Brain microvascular endothelial cell (primary cell): ENCODE measurements at regions not wholly inside any gene's neighbourhood (a gene's known extent, or its start where the extent isn't known, plus 50 kb on each side); places are given as distances from the start of the nearest gene placed in this dataset.

Source experiments
- DNase-seq: peaks from one replicate; pipeline ENCODE4 v3.0.0-alpha.2; 2020
- H3K27ac ChIP-seq: fragments of 250-450 bp; sonication (Bioruptor Pico); 2 replicates; pipeline ENCODE4 v1.5.1; 2020; ENCODE audit warnings: mild to moderate bottlenecking, moderate library complexity
- H3K27me3 ChIP-seq: fragments of 250-450 bp; sonication (Bioruptor Pico); replicated peaks from 2 replicates; pipeline ENCODE4 v1.5.1; 2020; ENCODE audit warnings: mild to moderate bottlenecking
- H3K36me3 ChIP-seq: fragments of 250-450 bp; sonication (Bioruptor Pico); replicated peaks from 2 replicates; pipeline ENCODE4 v1.5.1; 2020; ENCODE audit warnings: mild to moderate bottlenecking
- H3K4me3 ChIP-seq: 2 replicates; pipeline ENCODE4 v1.5.1; 2011; ENCODE audit warnings: low read depth, mild to moderate bottlenecking, control low read depth, low read length, moderate library complexity
- CTCF ChIP-seq: IDR thresholded peaks from 2 replicates; pipeline ENCODE4 v1.5.1; 2011; ENCODE audit warnings: low read depth, mild to moderate bottlenecking, moderate library complexity, low read length, control low read depth, inconsistent platforms; ENCODE audit errors: missing control alignments
- in situ Hi-C: cut with HindIII; loops from 2 replicates; pipeline ENCODE4 v1.10.0; 2017; ENCODE audit warnings: low sequenced_read_pairs, low pct_ligation_motif_present

- Histone ChIP-seq H3K27me3 (no peaks in the 10 kb centered on the region), H3K36me3 (no peaks in the 10 kb centered on the region), H3K4me3 (no peak overlapping the region), H3K27ac (no peak overlapping the region)
- no peak for DNase-seq
- in situ Hi-C loops: no loop called here
- no peak for TF ChIP-seq CTCF
Measured at GRCh38 chr10:107502229-107502985, 337.9 kb upstream of the SORCS1 start.

- TF ChIP-seq CTCF: no peak
- no peaks in the 10 kb centered on the region for H3K27me3 ChIP-seq
- no peak overlapping the region for H3K27ac ChIP-seq
- no peak overlapping the region for H3K4me3 ChIP-seq
- H3K36me3 ChIP-seq: no peaks in the 10 kb centered on the region
- DNase-seq: no peak
- in situ Hi-C loops: no loop called here
Measured at GRCh38 chr10:107498983-107499382, 334.5 kb upstream of the SORCS1 start.

- H3K4me3 ChIP-seq: no peak overlapping the region
- no peak for TF ChIP-seq CTCF
- no peak overlapping the region for H3K27ac ChIP-seq
- no peaks in the 10 kb centered on the region for H3K36me3 ChIP-seq
- in situ Hi-C loops: no loop called here
- no peak for DNase-seq
- H3K27me3 ChIP-seq: no peaks in the 10 kb centered on the region
Measured at GRCh38 chr10:107497024-107497423, 332.5 kb upstream of the SORCS1 start.

- H3K27me3 ChIP-seq: no peaks in the 10 kb centered on the region
- no peak for DNase-seq
- in situ Hi-C loops: no loop called here
- no peak overlapping the region for H3K4me3 ChIP-seq
- H3K36me3 ChIP-seq: no peaks in the 10 kb centered on the region
- no peak overlapping the region for H3K27ac ChIP-seq
- no peak for TF ChIP-seq CTCF
Measured at GRCh38 chr10:107496594-107496993, 332.1 kb upstream of the SORCS1 start.

GRCh38 chr10:107492389-107492788 lies 327.9 kb upstream of the SORCS1 start:
- DNase-seq: no peak
- no peak overlapping the region for H3K4me3 ChIP-seq
- no peaks in the 10 kb centered on the region for H3K27me3 ChIP-seq
- in situ Hi-C loops: no loop called here
- H3K27ac ChIP-seq: no peak overlapping the region
- TF ChIP-seq CTCF: no peak
- H3K36me3 ChIP-seq: no peaks in the 10 kb centered on the region

- Histone ChIP-seq H3K4me3 (no peak overlapping the region), H3K27me3 (no peaks in the 10 kb centered on the region), H3K36me3 (no peaks in the 10 kb centered on the region), H3K27ac (no peak overlapping the region)
- DNase-seq: no peak
- in situ Hi-C loops: no loop called here
- no peak for TF ChIP-seq CTCF
Measured at GRCh38 chr10:107490389-107490788, 325.9 kb upstream of the SORCS1 start.
